ENCODE measurements at regions not wholly inside any gene's neighbourhood (a gene's known extent, or its start where the extent isn't known, plus 50 kb on each side); places are given as distances from the start of the nearest gene placed in this dataset.

DNA sequence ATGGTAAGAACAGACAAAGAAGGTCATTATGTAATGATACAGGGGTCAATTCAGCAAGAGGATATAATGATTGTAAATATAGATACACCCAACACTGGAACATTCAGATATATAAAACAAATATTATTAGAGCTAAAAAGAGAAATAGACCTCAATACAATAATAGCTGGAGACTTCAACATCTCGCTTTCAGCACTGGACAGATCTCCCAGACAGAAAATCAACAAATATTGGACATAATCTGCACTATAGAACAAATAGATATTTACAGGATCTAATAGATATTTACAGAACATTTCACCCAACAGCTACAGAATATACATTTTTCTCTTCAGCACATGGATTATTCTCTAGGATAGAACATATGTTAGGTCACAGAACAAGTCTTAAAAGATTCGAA is 190.6 kb upstream of the RFX3 start:
- Mint-ChIP-seq H3K4me1 (ENCODE audit: low read depth) (no peaks in the 10 kb centered on the region), H3K4me3 (ENCODE audit: low read depth) (no peak overlapping the region), H3K27ac (no peak overlapping the region), H3K36me3 (ENCODE audit: low read depth) (no peaks in the 10 kb centered on the region), H3K9me3 (no peaks in the 10 kb centered on the region), H3K27me3 (ENCODE audit: low read depth) (peaks cover 19% of the 10 kb centered on the region)
- intact Hi-C loops (cut with micrococcal nuclease), result no loop called here
- DNase-seq (ENCODE audit: low spot score), result no peak

DNA sequence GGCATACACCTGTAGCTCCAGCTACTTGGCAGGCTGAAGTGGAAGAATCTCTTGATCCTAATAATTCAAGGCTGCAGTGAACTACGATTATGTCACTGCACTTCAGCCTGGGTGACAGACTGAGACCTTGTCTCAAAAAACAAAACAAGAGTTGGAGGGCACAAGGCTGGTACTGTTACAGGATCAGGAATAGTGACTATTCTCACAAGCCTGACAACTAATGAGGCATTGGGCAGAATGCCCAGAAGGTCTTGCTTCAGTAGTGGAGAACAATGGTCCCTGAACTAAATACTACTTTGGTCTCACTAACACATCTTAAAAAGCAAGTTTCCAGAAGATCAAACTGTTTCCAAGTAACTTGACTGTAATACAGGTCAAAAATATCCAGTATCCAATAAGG is 182.9 kb upstream of the RFX3 start:
- H3K9me3 Mint-ChIP-seq, result no peaks in the 10 kb centered on the region
- H3K36me3 Mint-ChIP-seq (ENCODE audit: low read depth), result no peaks in the 10 kb centered on the region
- intact Hi-C loops (cut with micrococcal nuclease), result no loop called here
- no peak for DNase-seq (ENCODE audit: low spot score)
- no peaks in the 10 kb centered on the region for H3K4me1 Mint-ChIP-seq (ENCODE audit: low read depth)
- H3K27ac Mint-ChIP-seq, result no peak overlapping the region
- no peak overlapping the region for H3K4me3 Mint-ChIP-seq (ENCODE audit: low read depth)
- peaks cover 10% of the 10 kb centered on the region for H3K27me3 Mint-ChIP-seq (ENCODE audit: low read depth)

DNA sequence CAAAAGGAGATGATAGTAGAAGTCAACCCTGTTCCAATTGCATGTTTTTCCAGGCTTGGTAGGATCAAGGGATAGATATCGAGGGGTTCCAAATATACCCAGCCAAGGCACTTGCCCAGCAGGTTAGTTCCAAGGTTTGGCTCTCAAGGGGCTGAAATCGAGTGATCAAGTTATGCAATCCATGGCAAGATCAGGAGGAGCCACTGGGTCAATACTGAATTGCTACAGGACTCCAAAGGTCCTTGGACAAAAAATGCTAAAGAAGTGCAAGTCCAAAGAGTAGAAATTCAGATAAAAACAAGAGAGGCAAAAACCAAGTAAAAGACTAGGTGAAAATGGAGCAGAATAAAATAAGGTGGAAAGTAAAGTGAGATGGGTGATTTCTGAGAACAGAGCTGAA is 179.1 kb upstream of the RFX3 start:
- no peak overlapping the region for H3K27ac Mint-ChIP-seq
- intact Hi-C loops (cut with micrococcal nuclease), result no loop called here
- no peak for DNase-seq (ENCODE audit: low spot score)
- H3K4me3 Mint-ChIP-seq (ENCODE audit: low read depth), result no peak overlapping the region
- H3K36me3 Mint-ChIP-seq (ENCODE audit: low read depth), result no peaks in the 10 kb centered on the region
- H3K27me3 Mint-ChIP-seq (ENCODE audit: low read depth), result peaks cover 15% of the 10 kb centered on the region
- H3K4me1 Mint-ChIP-seq (ENCODE audit: low read depth), result no peaks in the 10 kb centered on the region
- no peaks in the 10 kb centered on the region for H3K9me3 Mint-ChIP-seq

DNA sequence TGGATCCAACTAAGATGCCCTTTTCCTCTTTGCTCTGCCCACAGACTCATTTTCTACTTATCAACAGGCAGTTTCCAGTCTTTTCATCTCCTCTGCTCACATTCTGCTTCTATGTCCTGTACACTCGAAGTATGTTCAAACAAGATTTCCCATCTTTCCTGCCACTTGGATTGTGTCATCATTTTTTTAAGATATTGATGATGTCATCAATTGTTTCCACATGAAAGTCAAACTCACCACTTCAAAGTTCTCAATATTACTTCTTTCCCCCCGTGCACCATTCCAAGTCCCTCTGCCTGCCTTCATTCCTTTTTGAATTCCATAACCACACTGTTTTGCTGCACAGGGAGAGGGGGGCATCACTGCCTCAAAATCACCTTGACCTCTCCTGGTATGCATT is 175.0 kb upstream of the RFX3 start:
- Mint-ChIP-seq H3K36me3 (ENCODE audit: low read depth) (no peaks in the 10 kb centered on the region), H3K27ac (no peak overlapping the region)
- intact Hi-C loops (cut with micrococcal nuclease), result no loop called here

DNA sequence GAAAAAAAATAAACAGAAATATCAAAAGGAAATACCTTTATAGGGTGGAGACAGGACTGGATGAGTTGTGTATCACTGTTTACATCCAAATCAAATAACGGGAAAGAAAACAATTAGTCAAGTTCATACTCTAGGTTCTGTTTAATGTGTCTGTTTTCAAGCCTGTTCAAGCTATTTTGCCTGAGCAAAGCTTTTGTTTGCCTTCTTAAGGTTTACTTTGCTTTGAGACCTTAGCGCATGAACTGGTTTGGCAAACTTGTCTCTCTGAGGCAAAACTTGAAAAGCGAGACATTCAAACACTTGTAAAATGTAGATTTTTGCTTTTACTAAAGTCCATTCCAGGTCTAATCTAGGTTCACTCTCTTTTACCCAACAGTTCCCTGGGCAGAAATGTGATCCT is 174.1 kb upstream of the RFX3 start:
- intact Hi-C loops (cut with micrococcal nuclease), result no loop called here
- Mint-ChIP-seq H3K36me3 (ENCODE audit: low read depth) (no peaks in the 10 kb centered on the region), H3K27me3 (ENCODE audit: low read depth) (peaks cover 21% of the 10 kb centered on the region), H3K4me1 (ENCODE audit: low read depth) (no peaks in the 10 kb centered on the region), H3K4me3 (ENCODE audit: low read depth) (no peak overlapping the region), H3K27ac (no peak overlapping the region), H3K9me3 (no peaks in the 10 kb centered on the region)
- DNase-seq (ENCODE audit: low spot score), result no peak

More for the DNA sequence above, 175.0 kb upstream of the RFX3 start:
- Mint-ChIP-seq H3K9me3 (no peaks in the 10 kb centered on the region), H3K27me3 (ENCODE audit: low read depth) (peaks cover 21% of the 10 kb centered on the region), H3K4me1 (ENCODE audit: low read depth) (no peaks in the 10 kb centered on the region), H3K4me3 (ENCODE audit: low read depth) (no peak overlapping the region)
- DNase-seq (ENCODE audit: low spot score), result no peak

DNA sequence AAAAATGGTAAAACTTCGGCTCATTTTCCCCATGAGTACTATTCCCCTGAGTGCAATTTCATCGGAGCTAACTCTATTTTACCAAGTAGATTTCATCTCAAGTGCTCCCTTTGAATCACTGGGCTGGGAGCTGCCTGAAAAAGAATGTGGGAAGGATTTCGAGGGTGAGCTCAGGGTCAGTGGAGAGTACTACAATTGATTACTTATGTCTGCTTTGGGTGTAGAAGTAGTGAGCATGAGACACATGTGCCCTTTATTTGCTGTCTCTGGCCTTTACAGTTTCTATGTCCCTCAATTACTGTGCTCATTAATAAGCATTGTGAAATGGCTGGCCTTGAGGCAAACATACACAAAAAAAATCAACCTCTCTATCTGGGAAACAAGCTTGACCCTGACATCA is 172.7 kb upstream of the RFX3 start:
- no peak overlapping the region for H3K4me3 Mint-ChIP-seq (ENCODE audit: low read depth)
- H3K36me3 Mint-ChIP-seq (ENCODE audit: low read depth), result no peaks in the 10 kb centered on the region
- DNase-seq (ENCODE audit: low spot score), result no peak
- no peak overlapping the region for H3K27ac Mint-ChIP-seq
- intact Hi-C loops (cut with micrococcal nuclease), result no loop called here
- no peaks in the 10 kb centered on the region for H3K9me3 Mint-ChIP-seq
- peaks cover 21% of the 10 kb centered on the region for H3K27me3 Mint-ChIP-seq (ENCODE audit: low read depth)
- H3K4me1 Mint-ChIP-seq (ENCODE audit: low read depth), result no peaks in the 10 kb centered on the region

DNA sequence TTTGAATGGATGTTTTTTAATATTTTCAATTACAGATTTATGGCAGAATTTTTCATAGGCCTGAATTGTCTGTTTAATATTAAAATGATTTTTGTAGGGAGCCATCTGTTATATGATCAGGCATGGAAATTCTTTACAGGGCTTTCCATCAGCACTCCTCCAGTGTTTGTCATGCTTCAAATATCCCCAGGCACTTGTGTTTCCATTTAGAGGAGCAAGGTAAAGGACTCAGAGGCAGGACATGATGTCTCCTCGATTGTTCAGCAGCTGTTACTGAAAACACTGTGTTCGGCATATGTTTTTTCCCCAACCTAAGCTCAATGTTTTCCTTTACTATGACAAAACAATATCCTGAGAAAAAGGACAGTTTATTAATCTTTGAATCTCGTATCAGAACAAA is 172.3 kb upstream of the RFX3 start:
- intact Hi-C loops (cut with micrococcal nuclease), result no loop called here
- Mint-ChIP-seq H3K27ac (no peak overlapping the region), H3K4me3 (ENCODE audit: low read depth) (no peak overlapping the region), H3K9me3 (no peaks in the 10 kb centered on the region), H3K27me3 (ENCODE audit: low read depth) (peaks cover 21% of the 10 kb centered on the region), H3K36me3 (ENCODE audit: low read depth) (no peaks in the 10 kb centered on the region), H3K4me1 (ENCODE audit: low read depth) (no peaks in the 10 kb centered on the region)
- no peak for DNase-seq (ENCODE audit: low spot score)

DNA sequence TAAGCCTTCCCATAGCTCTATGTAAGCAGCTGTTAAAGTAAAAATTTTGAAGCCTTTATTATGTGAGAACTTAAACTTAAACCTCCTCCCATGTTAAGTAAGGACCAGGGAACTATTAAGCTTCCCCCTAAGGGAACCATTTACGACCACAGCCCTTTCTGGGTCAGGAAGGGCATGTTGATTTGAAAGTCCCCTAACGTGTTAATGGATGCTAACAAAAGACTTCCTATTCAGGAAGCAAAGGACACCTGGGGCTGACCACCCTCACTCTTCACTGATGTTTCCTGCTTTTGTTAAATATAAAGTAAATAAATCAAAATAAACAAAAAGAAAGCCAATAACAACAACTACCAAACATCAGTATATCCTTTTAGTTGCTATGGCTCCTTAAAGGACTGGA is 170.6 kb upstream of the RFX3 start:
- Mint-ChIP-seq H3K27me3 (ENCODE audit: low read depth) (peaks cover 15% of the 10 kb centered on the region), H3K4me1 (ENCODE audit: low read depth) (no peaks in the 10 kb centered on the region), H3K27ac (no peak overlapping the region), H3K9me3 (peaks cover 3% of the 10 kb centered on the region), H3K4me3 (ENCODE audit: low read depth) (no peak overlapping the region), H3K36me3 (ENCODE audit: low read depth) (no peaks in the 10 kb centered on the region)
- intact Hi-C loops (cut with micrococcal nuclease), result no loop called here
- DNase-seq (ENCODE audit: low spot score), result no peak

DNA sequence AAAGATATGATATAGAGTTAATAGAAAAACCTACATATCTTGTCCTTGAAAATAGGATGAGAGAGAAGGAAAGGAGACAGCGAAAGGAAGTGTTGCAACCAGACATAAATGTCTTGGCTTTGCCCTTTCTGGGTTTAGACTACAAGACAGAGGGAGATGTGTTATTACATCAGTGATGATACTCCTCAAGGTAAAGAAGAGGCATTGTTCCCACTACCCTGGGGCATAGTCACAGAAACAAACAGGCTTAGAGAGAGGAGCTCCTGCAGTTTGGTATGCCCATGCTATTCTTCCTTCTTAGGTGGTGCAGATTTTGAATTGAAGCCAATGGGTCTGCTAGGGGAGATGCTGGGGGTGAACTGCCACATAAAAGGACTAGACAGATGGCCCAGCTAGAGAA is 166.8 kb upstream of the RFX3 start:
- no peak for DNase-seq (ENCODE audit: low spot score)
- H3K27me3 Mint-ChIP-seq (ENCODE audit: low read depth), result no peaks in the 10 kb centered on the region
- no peak overlapping the region for H3K4me3 Mint-ChIP-seq (ENCODE audit: low read depth)
- no peaks in the 10 kb centered on the region for H3K4me1 Mint-ChIP-seq (ENCODE audit: low read depth)
- H3K36me3 Mint-ChIP-seq (ENCODE audit: low read depth), result no peaks in the 10 kb centered on the region
- H3K9me3 Mint-ChIP-seq, result peaks cover 3% of the 10 kb centered on the region
- H3K27ac Mint-ChIP-seq, result no peak overlapping the region
- intact Hi-C loops (cut with micrococcal nuclease), result no loop called here

DNA sequence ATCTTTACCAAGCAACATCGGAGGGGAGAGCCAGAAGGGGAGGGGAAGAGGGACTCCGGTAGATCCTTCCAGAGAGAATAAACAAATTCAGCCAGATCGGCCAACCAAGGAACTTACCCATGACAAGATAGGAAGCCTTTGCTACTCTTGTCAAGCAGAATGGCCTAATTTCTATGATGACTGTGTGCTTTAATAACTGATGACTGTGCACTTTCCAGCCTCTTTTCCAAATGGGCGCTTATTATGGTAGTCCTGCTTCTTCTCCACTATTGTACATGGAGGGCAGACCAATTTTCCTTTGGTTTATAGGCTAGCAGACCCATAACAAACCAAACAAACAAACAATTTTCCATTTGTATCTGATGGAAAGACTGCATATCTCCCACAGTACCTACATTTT is 163.8 kb upstream of the RFX3 start:
- no peak overlapping the region for H3K27ac Mint-ChIP-seq
- no peak for DNase-seq (ENCODE audit: low spot score)
- intact Hi-C loops (cut with micrococcal nuclease), result no loop called here
- H3K36me3 Mint-ChIP-seq (ENCODE audit: low read depth), result no peaks in the 10 kb centered on the region
- no peak overlapping the region for H3K4me3 Mint-ChIP-seq (ENCODE audit: low read depth)
- no peaks in the 10 kb centered on the region for H3K4me1 Mint-ChIP-seq (ENCODE audit: low read depth)
- no peaks in the 10 kb centered on the region for H3K27me3 Mint-ChIP-seq (ENCODE audit: low read depth)
- peaks cover 10% of the 10 kb centered on the region for H3K9me3 Mint-ChIP-seq

DNA sequence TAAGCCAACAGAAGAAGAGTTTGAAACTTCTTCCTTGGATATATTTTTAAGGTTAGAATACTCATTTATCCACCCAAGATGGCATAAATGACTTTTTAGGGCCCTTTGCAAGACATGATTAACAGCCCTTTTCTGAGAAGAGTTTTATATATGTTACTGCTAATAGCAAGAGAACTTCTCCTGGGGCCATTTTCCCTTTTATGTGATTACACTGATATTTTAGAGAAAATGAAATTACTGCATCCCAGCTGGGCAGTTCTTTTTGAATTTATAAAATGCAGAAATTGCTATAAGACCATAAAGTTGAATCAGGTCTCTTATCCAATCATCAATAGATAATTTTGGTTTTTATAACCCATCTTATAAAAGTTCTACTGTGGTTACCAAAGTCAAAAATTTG is 161.3 kb upstream of the RFX3 start:
- intact Hi-C loops (cut with micrococcal nuclease), result no loop called here
- H3K27ac Mint-ChIP-seq, result no peak overlapping the region

DNA sequence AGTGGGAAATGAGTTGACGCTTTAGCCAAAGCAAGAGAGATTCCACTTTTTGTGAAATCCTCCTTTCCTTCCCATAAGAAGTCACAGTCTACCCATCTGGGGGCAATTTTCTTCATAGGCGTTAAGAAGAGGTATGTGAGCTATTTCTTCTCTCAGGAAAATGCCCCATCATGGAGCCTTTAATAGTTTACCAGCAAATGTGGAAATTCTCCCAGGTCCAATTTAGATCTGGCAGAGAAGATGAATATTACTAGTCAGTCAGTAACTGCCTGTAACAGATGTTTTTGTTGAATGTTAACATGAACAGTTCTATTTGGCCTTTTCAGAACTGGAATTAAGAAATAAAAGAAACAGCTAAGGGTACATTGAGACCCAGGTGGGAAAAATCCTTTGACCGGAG is 156.4 kb upstream of the RFX3 start:
- H3K27ac Mint-ChIP-seq, result no peak overlapping the region
- H3K4me1 Mint-ChIP-seq (ENCODE audit: low read depth), result no peaks in the 10 kb centered on the region
- no peak for DNase-seq (ENCODE audit: low spot score)
- H3K36me3 Mint-ChIP-seq (ENCODE audit: low read depth), result no peaks in the 10 kb centered on the region
- no peak overlapping the region for H3K4me3 Mint-ChIP-seq (ENCODE audit: low read depth)
- no peaks in the 10 kb centered on the region for H3K27me3 Mint-ChIP-seq (ENCODE audit: low read depth)
- intact Hi-C loops (cut with micrococcal nuclease), result no loop called here
- H3K9me3 Mint-ChIP-seq, result peaks cover 7% of the 10 kb centered on the region

More for the DNA sequence above, 161.3 kb upstream of the RFX3 start:
- peaks cover 7% of the 10 kb centered on the region for H3K9me3 Mint-ChIP-seq
- no peaks in the 10 kb centered on the region for H3K27me3 Mint-ChIP-seq (ENCODE audit: low read depth)
- H3K4me3 Mint-ChIP-seq (ENCODE audit: low read depth), result no peak overlapping the region
- H3K36me3 Mint-ChIP-seq (ENCODE audit: low read depth), result no peaks in the 10 kb centered on the region
- no peak for DNase-seq (ENCODE audit: low spot score)
- H3K4me1 Mint-ChIP-seq (ENCODE audit: low read depth), result no peaks in the 10 kb centered on the region

DNA sequence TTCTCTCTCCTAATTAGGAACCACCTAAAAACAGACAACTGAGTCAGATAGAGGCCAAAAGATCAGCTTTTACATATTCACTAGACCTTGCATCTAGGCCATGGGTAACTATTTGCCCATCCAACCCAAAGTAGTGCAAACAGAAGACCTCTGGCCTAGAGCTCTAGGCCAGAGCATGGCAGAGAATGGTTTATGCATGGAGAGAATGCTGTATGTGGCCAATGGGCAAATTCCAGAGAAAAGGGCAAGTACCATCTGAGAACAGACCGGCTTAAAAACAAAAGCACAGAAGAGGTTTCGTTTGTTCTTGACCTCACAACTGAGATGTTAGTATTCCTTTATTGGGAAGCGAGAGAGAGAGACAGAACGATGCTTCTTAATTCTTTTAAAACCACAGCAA is 151.7 kb upstream of the RFX3 start:
- Mint-ChIP-seq H3K27me3 (ENCODE audit: low read depth) (no peaks in the 10 kb centered on the region), H3K4me3 (ENCODE audit: low read depth) (no peak overlapping the region), H3K36me3 (ENCODE audit: low read depth) (peaks cover 9% of the 10 kb centered on the region), H3K27ac (no peak overlapping the region), H3K9me3 (no peaks in the 10 kb centered on the region), H3K4me1 (ENCODE audit: low read depth) (peaks cover 6% of the 10 kb centered on the region)
- no peak for DNase-seq (ENCODE audit: low spot score)
- intact Hi-C loops (cut with micrococcal nuclease), result no loop called here

DNA sequence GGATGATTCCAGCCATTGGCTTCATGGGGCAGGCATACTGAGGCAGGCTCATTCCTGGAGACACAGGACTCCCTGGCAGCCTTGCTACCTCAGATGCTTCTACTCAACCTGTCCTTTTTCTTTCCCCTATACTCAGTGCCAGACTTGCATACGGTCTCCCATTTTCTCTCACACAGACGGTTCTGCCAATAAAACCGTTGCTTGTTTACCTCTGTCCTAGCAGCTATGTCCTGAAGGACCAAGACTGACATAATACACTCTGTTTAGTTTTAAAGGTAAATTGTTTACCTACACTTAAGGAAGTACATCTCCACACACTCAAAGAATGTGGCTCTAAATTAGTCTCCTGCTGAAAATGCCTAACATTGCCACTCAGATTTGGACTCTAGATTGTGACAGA is 151.0 kb upstream of the RFX3 start:
- Mint-ChIP-seq H3K27me3 (ENCODE audit: low read depth) (no peaks in the 10 kb centered on the region), H3K4me1 (ENCODE audit: low read depth) (peaks cover 6% of the 10 kb centered on the region), H3K36me3 (ENCODE audit: low read depth) (peaks cover 9% of the 10 kb centered on the region), H3K27ac (no peak overlapping the region), H3K9me3 (no peaks in the 10 kb centered on the region), H3K4me3 (ENCODE audit: low read depth) (no peak overlapping the region)
- DNase-seq (ENCODE audit: low spot score), result no peak
- intact Hi-C loops (cut with micrococcal nuclease), result no loop called here

Data from activated T-helper 2 cell treated with anti-CD3 and anti-CD28 coated beads, Interferon-gamma antibody, Interleukin-2, Interleukin-4, amounts not matched to agents 10 μg/mL and 5 μg/mL and 100 μg/mL, durations not matched to agents 14 hours and 24 hours and 36 hours (primary cell).